K562 (cell line): ENCODE measurements at regions not wholly inside any gene's neighbourhood (a gene's known extent, or its start where the extent isn't known, plus 50 kb on each side); places are given as distances from the start of the nearest gene placed in this dataset.

ENCODE experiments used
- ATAC-seq: fragments of 200-7000 bp; cut with Tn5 transposase; 3 replicates; pipeline ENCODE4 v1.9.1; 2020; ENCODE audit warnings: moderate library complexity
- BruUV-seq: library from RNA; stranded (reverse); fragments of 400-500 nt; replicated peaks from 2 replicates; lab custom pipeline; 2021; lab: Mats Ljungman, UMichigan
- CTCF ChIA-PET: fragments of 300-600 bp; formaldehyde crosslinking; extraction: SDS; loops from one replicate; lab custom pipeline; 2021; ENCODE audit warnings: low intra/inter-chr PET ratio; lab: Yijun Ruan, JAX
- POLR2A ChIA-PET: fragments of 300-600, 350-650 bp; sonication (Branson Sonifier 250); formaldehyde crosslinking; extraction: SDS; loops from one replicate; lab custom pipeline; 2021; ENCODE audit warnings: antibody characterized with exemption, inconsistent platforms; lab: Yijun Ruan, JAX
- DNase-seq, 4 experiments: peaks; one replicate each; pipeline versions ENCODE4 v3.0.0 to v3.0.0-alpha.2; 2011 to 2018; ENCODE audit warnings: low spot score in 3 of 4, mixed read lengths in 3 of 4; ENCODE audit errors: extremely low read depth in 1 of 4
- FAIRE-seq: peaks from 2 replicates; lab custom pipeline; 2011; peaks lifted over from hg19 to GRCh38; lab: Jason Lieb, UNC
- H2AFZ ChIP-seq: 2 replicates; pipeline ENCODE4 v1.6.0; 2011; ENCODE audit warnings: low read depth, low read length, control low read depth, inconsistent platforms
- H3K27ac ChIP-seq: fragments of 200-600 bp; 3 replicates; pipeline ENCODE4 v1.8.0; 2011; ENCODE audit warnings: low read depth, mild to moderate bottlenecking, control low read depth, inconsistent platforms, low read length, moderate library complexity, mixed read lengths; ENCODE audit errors: extremely low read depth
- H3K27me3 ChIP-seq, 2 experiments: fragments of 300-600 bp in 1 of 2; 2 replicates in 1 of 2; 3 replicates in 1 of 2; pipeline versions ENCODE4 v1.6.0 to v1.8.0; 2011; ENCODE audit warnings: inconsistent platforms in 2 of 2, low read length in 2 of 2, mild to moderate bottlenecking in 1 of 2, mixed read lengths in 1 of 2, moderate library complexity in 1 of 2; ENCODE audit not compliant: control insufficient read depth in 2 of 2, insufficient read depth in 2 of 2
- H3K36me3 ChIP-seq: fragments of 300-600 bp; 3 replicates; pipeline ENCODE4 v1.8.0; 2011; ENCODE audit warnings: mild to moderate bottlenecking, low read length, inconsistent platforms; ENCODE audit not compliant: control insufficient read depth, insufficient read depth
- H3K4me1 ChIP-seq, 2 experiments: fragments of 200-600 bp in 1 of 2; replicated peaks in 1 of 2; 2 replicates in 1 of 2; 3 replicates in 1 of 2; pipeline versions ENCODE4 v1.5.1 to v1.8.0; 2011; ENCODE audit warnings: inconsistent platforms in 2 of 2, low read length in 2 of 2, mild to moderate bottlenecking in 1 of 2, mixed read lengths in 1 of 2, moderate library complexity in 1 of 2; ENCODE audit not compliant: control insufficient read depth in 2 of 2, insufficient read depth in 2 of 2
- H3K4me2 ChIP-seq: 2 replicates; pipeline ENCODE4 v1.6.1; 2011; ENCODE audit warnings: low read length, control low read depth, inconsistent platforms, mixed read lengths; ENCODE audit not compliant: insufficient read depth
- H3K4me3 ChIP-seq: fragments of 200-600 bp; sonication (generic), shearing (Covaris generic); 2 replicates; pipeline ENCODE4 v1.5.1; 2016; ENCODE audit warnings: control low read depth, inconsistent platforms
- H3K79me2 ChIP-seq: fragments of 200-600 bp; 3 replicates; pipeline ENCODE4 v1.8.0; 2011; ENCODE audit warnings: low read length, inconsistent platforms; ENCODE audit not compliant: control insufficient read depth, insufficient read depth
- H3K9ac ChIP-seq, 2 experiments: 2 replicates each; pipeline versions ENCODE4 v1.6.0 to v1.6.1; 2011; ENCODE audit warnings: low read depth in 2 of 2, low read length in 2 of 2, control low read depth in 1 of 2, inconsistent platforms in 1 of 2, mild to moderate bottlenecking in 1 of 2, mixed read lengths in 1 of 2; ENCODE audit not compliant: insufficient read depth in 1 of 2
- H3K9me1 ChIP-seq: one replicate; pipeline ENCODE4 v1.6.0; 2011; ENCODE audit warnings: inconsistent platforms, mild to moderate bottlenecking, low read length, moderate library complexity; ENCODE audit not compliant: control insufficient read depth, insufficient read depth
- H3K9me3 ChIP-seq: replicated peaks from 2 replicates; pipeline ENCODE4 v1.5.1; 2011; ENCODE audit warnings: low read depth, low read length, inconsistent platforms; ENCODE audit not compliant: control insufficient read depth, insufficient read depth
- H4K20me1 ChIP-seq: replicated peaks from 2 replicates; pipeline ENCODE4 v1.6.1; 2011; ENCODE audit warnings: low read length, inconsistent platforms, mixed read lengths; ENCODE audit not compliant: control insufficient read depth, insufficient read depth
- CTCF ChIP-seq, 3 experiments: IDR thresholded peaks in 2 of 3; conservative IDR thresholded peaks in 1 of 3; 2 replicates each; pipeline ENCODE4 v1.5.1; 2011 to 2012; ENCODE audit warnings: low read length in 3 of 3, mild to moderate bottlenecking in 3 of 3, control low read depth in 2 of 3, improper control_type of control experiment in 1 of 3, inconsistent platforms in 1 of 3, low read depth in 1 of 3, mixed read lengths in 1 of 3, moderate library complexity in 1 of 3; ENCODE audit not compliant: insufficient read depth in 2 of 3
- RAD21 ChIP-seq, 2 experiments: fragments of 250-450 bp in 1 of 2; fragments of 450-650 bp in 1 of 2; sonication (Bioruptor Pico) in 1 of 2; formaldehyde crosslinking in 1 of 2; IDR thresholded peaks in 1 of 2; conservative IDR thresholded peaks in 1 of 2; 2 replicates each; pipeline versions ENCODE4 v1.4.0 to v1.8.0; 2020 to 2022; ENCODE audit warnings: mild to moderate bottlenecking in 2 of 2, moderate library complexity in 1 of 2
- SMC3 ChIP-seq: conservative IDR thresholded peaks from 2 replicates; pipeline ENCODE4 v1.6.1; 2011; ENCODE audit warnings: low read depth, low read length, improper control_type of control experiment; ENCODE audit not compliant: insufficient read depth
- ZFP30 ChIP-seq: fragments of 250-450 bp; sonication (Bioruptor Pico); IDR thresholded peaks from 2 replicates; pipeline ENCODE4 v1.8.0; 2022; ENCODE audit warnings: moderate library complexity, mild to moderate bottlenecking, inconsistent platforms, borderline replicate concordance
- WGBS: fragments of 100-300 bp; shearing (Covaris generic); methylation state at CpG from one replicate; pipeline ENCODE4 v1.1.6; 2016; ENCODE audit warnings: low coverage, mixed read lengths; ENCODE audit not compliant: insufficient coverage; ENCODE audit errors: missing lambda C conversion rate; 5-methylcytosine and 5-hydroxymethylcytosine counted together
- in situ Hi-C: fragments of 300-500 bp; cut with MboI; formaldehyde crosslinking; loops from 4 replicates; pipeline ENCODE4 v1.15.0; 2018; ENCODE audit warnings: inconsistent platforms, mixed read lengths
- intact Hi-C: fragments of 100-400 bp; cut with micrococcal nuclease; formaldehyde crosslinking; loops from 2 replicates; pipeline ENCODE4 v1.14.2; 2022
- TF ChIP-seq, protein P1 (sequence below): fragments of 450-650 bp; formaldehyde crosslinking; IDR thresholded peaks from 2 replicates; pipeline ENCODE4 v1.4.0; 2020; ENCODE audit warnings: mild to moderate bottlenecking, moderate library complexity
- TF ChIP-seq, protein P2 (sequence below): fragments of 250-450 bp; sonication (Bioruptor Pico); IDR thresholded peaks from 2 replicates; pipeline ENCODE4 v1.9.0; 2021; ENCODE audit warnings: mild to moderate bottlenecking

DNA sequence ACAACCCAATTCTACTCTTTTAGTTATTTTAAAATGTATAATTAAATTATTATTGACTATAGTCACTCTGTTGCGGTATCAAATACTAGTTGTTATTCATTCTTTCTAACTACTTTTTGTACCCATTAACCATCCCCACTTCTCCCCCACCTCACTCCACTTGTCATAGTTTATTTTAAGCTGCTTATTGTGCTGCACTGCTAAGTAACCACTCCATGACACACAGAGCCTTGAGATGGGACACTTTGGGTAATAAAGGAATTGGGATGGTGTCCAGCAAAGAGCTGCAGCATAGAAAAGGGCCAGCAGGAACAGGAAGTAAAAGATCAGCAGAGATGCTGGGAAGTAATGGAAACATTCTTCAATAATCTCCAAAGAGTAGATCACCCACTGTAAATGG is 123.0 kb downstream of the RPS29 start:
- Histone ChIP-seq H3K27me3 (no peaks in the 10 kb centered on the region), H3K4me2 (no peak overlapping the region), H3K4me1 (no peaks in the 10 kb centered on the region), H3K9me1 (no peaks in the 10 kb centered on the region), H2AFZ (no peak overlapping the region), H3K9me3 (no peaks in the 10 kb centered on the region), H3K9ac (no peak overlapping the region), H3K79me2 (no peaks in the 10 kb centered on the region), H3K27ac (no peak overlapping the region), H4K20me1 (no peaks in the 10 kb centered on the region), H3K36me3 (no peaks in the 10 kb centered on the region), H3K4me3 (no peak overlapping the region)
- intact Hi-C loops (loop anchor here (10.0 kb wide), 2 partner anchors 92 to 162 kb away; partner anchors contain the start of genes MGAT2 and RPL36AL), in situ Hi-C loops (no loop called here)
- no peak for TF ChIP-seq ZFP30 (CRISPR knock-in tag)
- CTCF ChIA-PET = no interaction called here
- POLR2A ChIA-PET = no interaction called here
- 10% methylated on average over 1 of the region's 1 CpG for WGBS
- ATAC-seq (no peak), DNase-seq (no peak), FAIRE-seq (no peak)
- no TSS peak for BruUV-seq

DNA sequence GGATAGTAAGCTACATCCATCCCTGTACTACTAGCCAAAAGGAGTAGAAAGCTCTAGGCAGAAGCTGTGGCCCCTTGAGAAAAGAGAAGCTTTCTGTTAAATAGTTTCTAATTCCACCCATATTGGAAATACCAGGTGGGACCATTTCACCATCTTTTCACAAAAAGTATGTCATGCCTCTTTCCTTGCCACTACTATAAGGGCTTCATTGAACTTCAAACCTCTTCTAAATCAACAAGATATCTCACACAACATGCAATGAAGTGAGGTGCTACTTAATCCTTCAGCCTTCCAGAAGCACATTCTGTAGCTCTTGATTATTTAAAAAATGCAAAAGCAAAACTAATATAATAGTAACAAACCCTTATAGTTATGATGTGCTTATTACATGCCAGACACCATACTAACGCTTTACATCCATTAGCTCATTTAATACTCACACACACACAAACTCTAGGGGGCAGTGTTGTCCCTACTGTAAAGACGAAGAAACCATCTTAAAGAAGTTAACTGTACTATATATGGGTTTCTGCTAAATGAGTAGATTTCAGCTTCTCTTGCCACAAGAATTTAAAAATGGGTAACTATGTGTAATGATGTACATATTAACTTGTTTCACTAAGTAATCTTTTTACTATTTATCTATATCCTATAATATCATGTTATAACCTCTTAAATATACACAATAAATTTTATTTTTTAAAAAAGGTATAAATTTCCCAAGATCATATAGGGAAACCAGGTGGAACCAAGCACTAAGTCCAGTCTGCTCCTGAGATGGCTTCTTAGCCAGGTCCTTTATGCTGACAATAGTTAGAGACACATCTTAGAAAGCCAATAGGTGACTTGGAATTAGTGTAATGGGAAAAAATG is 124.4 kb downstream of the RPS29 start:
- no TSS peak for BruUV-seq
- intact Hi-C loops (loop anchor here (2.0 to 10.0 kb wide), 3 partner anchors 35 to 163 kb away; partner anchors contain the start of genes MGAT2 and RPL36AL), in situ Hi-C loops (no loop called here)
- ChIA-PET POLR2A (interaction anchor here (0.6 to 1.0 kb wide), 4 partner anchors 9 to 154 kb away, joined by 3 read pairs; no protein-coding TSS in a partner anchor), CTCF (interaction anchor here (0.6 to 1.5 kb wide), 2 partner anchors 11 to 643 kb away, joined by 3 to 5 read pairs; no protein-coding TSS in a partner anchor)
- Histone ChIP-seq H3K9me3 (no peaks in the 10 kb centered on the region), H3K4me2 (no peak overlapping the region), H3K4me1 (no peaks in the 10 kb centered on the region), H3K79me2 (no peaks in the 10 kb centered on the region), H3K9ac (no peak overlapping the region), H3K9me1 (no peaks in the 10 kb centered on the region), H2AFZ (no peak overlapping the region), H4K20me1 (no peaks in the 10 kb centered on the region), H3K27ac (no peak overlapping the region), H3K36me3 (no peaks in the 10 kb centered on the region), H3K4me3 (no peak overlapping the region), H3K27me3 (no peaks in the 10 kb centered on the region)
- TF ChIP-seq, protein P1, sequence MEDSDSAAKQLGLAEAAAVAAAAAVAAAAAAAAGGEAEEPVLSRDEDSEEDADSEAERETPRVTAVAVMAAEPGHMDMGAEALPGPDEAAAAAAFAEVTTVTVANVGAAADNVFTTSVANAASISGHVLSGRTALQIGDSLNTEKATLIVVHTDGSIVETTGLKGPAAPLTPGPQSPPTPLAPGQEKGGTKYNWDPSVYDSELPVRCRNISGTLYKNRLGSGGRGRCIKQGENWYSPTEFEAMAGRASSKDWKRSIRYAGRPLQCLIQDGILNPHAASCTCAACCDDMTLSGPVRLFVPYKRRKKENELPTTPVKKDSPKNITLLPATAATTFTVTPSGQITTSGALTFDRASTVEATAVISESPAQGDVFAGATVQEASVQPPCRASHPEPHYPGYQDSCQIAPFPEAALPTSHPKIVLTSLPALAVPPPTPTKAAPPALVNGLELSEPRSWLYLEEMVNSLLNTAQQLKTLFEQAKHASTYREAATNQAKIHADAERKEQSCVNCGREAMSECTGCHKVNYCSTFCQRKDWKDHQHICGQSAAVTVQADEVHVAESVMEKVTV (CRISPR knock-in tag) = peak; percentile 36; the same call in 1 of the 2 replicates
- peak; percentile 63 to 72 for TF ChIP-seq RAD21 (CRISPR knock-in tag; conservative IDR thresholded peaks at IDR 0.05 in 1 of 2, IDR thresholded peaks at IDR 0.05 in 1 of 2)
- TF ChIP-seq, protein P2, sequence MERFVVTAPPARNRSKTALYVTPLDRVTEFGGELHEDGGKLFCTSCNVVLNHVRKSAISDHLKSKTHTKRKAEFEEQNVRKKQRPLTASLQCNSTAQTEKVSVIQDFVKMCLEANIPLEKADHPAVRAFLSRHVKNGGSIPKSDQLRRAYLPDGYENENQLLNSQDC = no peak
- peak; percentile 47 to 72 (median 52); a peak in 5 of 6 replicates for TF ChIP-seq CTCF (IDR thresholded peaks at IDR 0.05 in 2 of 3, conservative IDR thresholded peaks at IDR 0.05 in 1 of 3; ENCODE audit: insufficient read depth in 2 of 3, low read depth in 1 of 3, low read length in 3 of 3)
- TF ChIP-seq SMC3 = 0 out of 2 replicates have a peak, but pooled peaks have one; percentile 26
- 0% methylated on average over 2 of the region's 2 CpGs for WGBS
- no peak for FAIRE-seq
- peak; percentile 17 to 73 (median 30) for DNase-seq
- ATAC-seq = peak; percentile 89
